ENCODE measurements at regions not wholly inside any gene's neighbourhood (a gene's known extent, or its start where the extent isn't known, plus 50 kb on each side); places are given as distances from the start of the nearest gene placed in this dataset.

- TF ChIP-seq NELFE (IDR thresholded peaks at IDR 0.05; ENCODE audit: insufficient read depth, insufficient read length): no peak
- no peak for TF ChIP-seq CTCF (IDR thresholded peaks at IDR 0.05 in 2 of 3, conservative IDR thresholded peaks at IDR 0.05 in 1 of 3; ENCODE audit: insufficient read depth in 2 of 3, low read depth in 1 of 3, low read length in 3 of 3)
- TF ChIP-seq REST (IDR thresholded peaks at IDR 0.05; ENCODE audit: borderline replicate concordance): no peak
- no peak for TF ChIP-seq REST (CRISPR knock-in tag; IDR thresholded peaks at IDR 0.05; ENCODE audit: low read depth)
- TF ChIP-seq EZH2 (IDR thresholded peaks at IDR 0.05; ENCODE audit: borderline replicate concordance, low read depth, low read length): no peak
- no peak for TF ChIP-seq SPI1 (IDR thresholded peaks at IDR 0.05; ENCODE audit: borderline replicate concordance, low read depth, low read length)
- TF ChIP-seq FOXA3 (CRISPR knock-in tag; conservative IDR thresholded peaks at IDR 0.05 in 1 of 2, IDR thresholded peaks at IDR 0.05 in 1 of 2): no peak
- no peak for TF ChIP-seq POLR2A (conservative IDR thresholded peaks at IDR 0.05)
- no peak for TF ChIP-seq FOXJ2 (tag; IDR thresholded peaks at IDR 0.05)
Observed at GRCh38 chr5:124111886-124112285, 599.9 kb downstream of the CSNK1G3 start.

Measured in K562 (cell line).